GM19452 (cell line): ENCODE measurements at regions not wholly inside any gene's neighbourhood (a gene's known extent, or its start where the extent isn't known, plus 50 kb on each side); places are given as distances from the start of the nearest gene placed in this dataset.

Experiments
- ATAC-seq: cut with Tn5 transposase; IDR thresholded peaks from one replicate; pipeline ENCODE4 v1.9.1; 2021; ENCODE audit not compliant: unreplicated experiment

DNA sequence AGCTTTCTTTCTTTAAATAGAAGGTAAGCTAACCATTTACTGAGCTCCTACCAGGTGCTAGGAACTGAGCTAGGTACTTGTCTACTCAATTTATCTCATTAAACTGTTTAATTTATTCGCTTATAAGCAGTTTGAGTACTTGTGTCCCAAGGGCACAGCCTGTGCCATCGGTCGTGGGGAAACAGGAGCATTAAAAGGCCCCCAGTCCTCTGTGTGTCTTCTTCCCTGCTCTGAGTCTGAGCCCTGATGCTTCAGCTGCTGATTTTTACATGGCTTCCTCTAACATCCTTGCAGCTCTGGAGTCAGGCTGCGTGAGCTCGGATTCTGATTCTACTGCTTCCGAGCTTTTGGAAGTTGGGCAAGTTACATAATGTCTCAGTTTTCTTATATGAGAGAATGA, 239.5 kb downstream of the EDEM1 start:
- ATAC-seq, result no peak

DNA sequence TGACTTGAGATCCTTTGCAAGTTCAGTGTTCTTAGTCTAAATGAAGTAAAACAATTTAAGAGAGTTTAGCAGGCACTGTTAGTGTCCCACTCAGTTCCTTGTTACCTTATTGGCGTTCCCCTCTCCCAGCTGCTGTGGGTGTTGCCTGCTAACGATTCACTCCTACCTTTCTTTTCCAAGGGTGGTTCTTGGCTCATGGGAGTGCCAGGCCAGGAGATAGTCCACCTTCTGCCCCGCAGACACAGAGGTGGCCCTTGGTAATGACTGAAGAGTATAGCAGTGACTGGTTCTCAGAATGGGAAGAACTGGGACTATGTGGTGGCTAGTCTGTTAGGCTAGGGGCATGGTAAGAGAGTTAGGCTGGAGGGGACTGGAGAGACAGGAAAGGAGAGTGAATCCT, 240.4 kb downstream of the EDEM1 start:
- no peak for ATAC-seq

DNA sequence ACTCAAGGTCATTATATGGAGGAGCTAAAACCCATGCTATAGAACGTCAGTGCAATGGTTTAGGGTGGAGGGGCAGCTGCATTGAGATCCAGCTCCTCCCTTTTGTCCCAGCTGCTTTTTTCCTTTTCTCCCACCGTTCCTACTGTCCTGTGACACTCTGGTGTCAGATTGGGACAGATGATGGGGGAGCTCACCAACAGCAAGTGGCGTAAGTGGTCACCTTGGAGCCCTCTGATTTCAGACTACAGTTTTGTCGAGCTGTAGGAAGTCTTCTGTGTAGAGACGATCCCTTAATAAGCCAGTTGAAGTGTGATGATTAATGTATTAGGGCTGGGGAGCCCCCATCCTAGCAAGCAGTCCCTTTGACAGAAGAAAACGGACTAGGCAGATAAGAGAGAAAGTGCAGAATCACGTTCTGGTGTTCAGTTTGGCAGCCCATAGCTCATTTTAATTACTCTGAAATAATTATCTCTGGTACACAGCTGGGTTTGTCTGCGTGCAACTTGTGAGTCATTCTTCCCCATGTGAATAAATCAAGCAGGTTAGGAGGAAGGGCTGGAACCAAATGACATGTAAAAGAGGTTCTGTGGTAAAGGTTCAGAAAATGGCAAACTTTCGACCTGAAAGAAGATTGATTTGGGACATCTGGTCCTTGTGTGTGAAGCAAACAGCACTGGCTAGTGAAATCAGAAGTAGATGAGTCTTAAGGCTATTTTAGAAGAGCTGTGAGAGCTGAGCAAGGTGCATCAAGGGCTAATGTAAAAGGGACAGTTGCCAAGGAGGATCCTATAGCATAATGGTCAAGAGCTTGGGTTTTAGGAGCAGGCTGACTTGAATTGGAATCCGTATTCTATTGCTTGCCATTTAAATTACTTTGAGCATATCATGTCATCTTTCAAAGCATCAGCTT, 241.4 kb downstream of the EDEM1 start:
- ATAC-seq, result peak; percentile 90

- ATAC-seq, result peak; percentile 1
These were observed 242.0 kb downstream of the EDEM1 start for GRCh38 chr3:5429517-5429890.

- no peak for ATAC-seq
These were observed 243.2 kb downstream of the EDEM1 start for GRCh38 chr3:5430701-5431100.

DNA sequence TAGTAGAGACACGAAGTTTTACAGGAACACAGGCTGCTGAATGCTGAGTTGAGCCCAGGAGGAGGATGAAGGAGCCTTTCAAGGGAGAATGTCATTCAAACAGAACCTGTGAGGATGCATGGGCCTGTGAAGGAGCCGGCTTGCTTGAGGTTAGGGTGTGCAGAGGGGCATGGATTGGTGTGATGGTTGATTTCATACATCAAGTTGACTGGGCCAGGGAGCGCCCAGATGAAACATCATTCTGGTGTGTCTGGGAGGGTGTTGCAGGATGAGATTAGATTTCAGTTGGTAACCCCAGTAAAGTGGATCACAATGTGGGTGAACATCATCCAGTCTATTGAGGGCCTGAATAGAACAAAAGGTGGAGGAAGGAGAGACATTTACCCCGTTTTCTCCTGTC, 243.6 kb downstream of the EDEM1 start:
- ATAC-seq, result no peak

DNA sequence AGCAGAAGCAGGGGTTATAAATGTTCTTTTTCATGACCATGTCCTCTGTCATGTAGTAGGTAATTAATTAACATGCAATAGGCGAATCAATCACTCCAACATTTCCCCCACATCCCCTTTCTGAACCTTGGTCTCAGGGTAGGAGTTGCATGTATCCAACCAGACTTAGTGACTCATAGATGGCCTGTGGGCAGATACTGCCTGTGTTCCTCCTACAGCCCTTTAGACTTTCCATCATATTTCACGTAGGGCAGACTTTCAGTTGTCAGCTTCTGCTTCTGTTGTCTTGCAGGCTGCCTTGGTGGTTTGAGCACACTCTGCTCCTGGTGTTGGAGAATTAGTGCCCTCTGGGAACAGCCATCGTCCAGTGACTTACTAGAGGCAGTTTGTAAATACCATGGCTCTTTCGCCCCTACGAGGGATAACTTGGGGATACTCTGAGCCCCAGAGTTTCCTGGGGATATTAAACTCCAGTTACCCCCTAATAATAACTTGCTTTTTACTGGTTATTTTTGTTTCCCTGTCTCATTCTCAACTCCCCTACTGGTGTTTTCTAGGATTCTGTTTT, 244.4 kb downstream of the EDEM1 start:
- no peak for ATAC-seq

DNA sequence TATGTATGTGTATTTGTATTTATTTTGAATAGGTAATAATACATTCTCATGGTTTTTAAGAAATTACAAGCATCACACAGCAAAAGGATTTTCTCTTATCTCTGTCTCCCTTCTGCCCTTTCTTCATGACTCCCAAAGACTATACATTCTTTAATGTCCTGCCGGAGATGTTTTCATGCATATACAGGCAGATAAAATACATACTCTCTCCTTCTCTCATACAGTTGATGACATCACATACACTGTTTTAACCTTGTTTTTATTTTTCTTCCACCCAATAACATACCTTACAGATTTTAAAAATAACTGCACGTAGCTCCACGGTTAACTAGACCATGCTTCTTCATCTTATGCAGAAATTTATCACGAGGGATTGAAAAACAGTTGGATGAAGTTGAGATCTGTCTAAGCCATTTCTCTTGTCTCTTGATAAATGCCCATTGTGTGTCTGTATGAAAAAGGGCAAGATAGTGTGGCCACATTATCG, 249.8 kb downstream of the EDEM1 start:
- no peak for ATAC-seq

- no peak for ATAC-seq
These were observed 250.3 kb downstream of the EDEM1 start for GRCh38 chr3:5437783-5438323.

GRCh38 chr3:5441401-5441800, 253.9 kb downstream of the EDEM1 start:
- no peak for ATAC-seq

DNA sequence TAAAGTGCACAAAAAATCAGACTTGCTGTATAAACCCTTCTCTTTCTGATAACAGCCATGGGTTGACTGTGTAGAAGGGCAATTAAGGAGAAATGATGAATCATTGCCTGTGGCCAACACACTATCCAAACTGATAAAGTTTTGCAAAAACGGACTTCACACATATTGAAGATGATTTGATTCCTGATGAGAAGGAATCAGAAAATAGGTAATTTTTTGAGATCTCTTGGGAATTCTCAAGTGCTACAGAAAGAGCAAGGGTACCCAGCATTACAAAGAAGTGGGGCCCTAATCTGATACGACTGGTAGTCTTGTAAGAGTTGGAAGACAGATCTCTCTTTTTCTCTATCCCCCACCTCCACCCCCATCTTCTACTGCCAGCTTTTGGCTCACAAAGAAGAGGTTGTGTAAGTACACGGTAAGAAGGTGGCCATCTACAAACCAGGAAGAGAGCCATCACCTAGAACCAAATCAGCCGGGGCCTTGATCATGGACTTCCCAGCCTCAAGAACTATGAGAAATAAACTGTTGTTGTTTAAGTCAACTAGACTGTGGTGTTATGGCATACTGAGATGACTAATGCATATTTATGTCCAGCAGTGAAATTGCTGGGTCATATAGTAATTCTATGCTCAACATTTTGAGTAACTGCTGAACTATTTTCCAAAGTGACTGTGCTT, 254.7 kb downstream of the EDEM1 start:
- ATAC-seq, result no peak

GRCh38 chr3:5442786-5443138, 255.3 kb downstream of the EDEM1 start:
- ATAC-seq, result no peak

DNA sequence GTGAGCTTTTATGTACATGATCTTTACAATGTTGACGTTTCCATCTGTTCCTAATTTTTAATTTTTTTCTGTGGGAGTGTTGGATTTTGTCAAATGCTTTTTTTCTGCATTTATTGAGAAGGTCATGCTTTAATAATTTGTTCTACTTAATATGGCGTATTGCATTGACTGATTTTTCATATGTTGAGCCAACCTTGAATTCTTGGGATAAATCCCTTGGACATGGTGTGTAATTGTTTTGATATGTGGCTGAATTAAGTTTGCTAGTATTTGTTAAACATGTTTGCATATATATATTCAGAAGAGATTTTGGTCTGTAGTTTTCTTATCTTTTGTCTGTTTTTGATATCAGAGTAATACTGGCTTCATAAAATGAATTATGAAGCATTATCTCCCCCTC, 256.7 kb downstream of the EDEM1 start:
- ATAC-seq, result no peak

- no peak for ATAC-seq
These were observed 258.2 kb downstream of the EDEM1 start for GRCh38 chr3:5445676-5446201.

DNA sequence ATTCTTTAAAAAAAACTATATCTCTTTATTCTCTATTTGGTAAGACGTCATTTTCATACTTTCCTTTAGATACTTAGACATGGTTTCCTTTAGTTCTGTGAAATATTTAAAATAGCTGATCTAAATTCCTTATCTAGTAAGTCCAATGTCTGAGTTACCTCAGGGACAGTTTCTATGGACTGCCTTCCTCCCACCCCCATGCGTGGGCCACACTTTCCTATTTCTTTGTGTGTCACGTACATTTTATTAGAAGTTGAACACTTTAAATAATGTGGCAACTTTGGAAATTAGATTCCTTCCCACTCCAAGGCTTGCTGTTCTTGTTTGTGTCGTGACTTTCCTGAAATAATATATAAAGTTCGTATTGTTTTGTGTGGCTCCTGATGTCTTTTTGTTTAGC, 260.7 kb downstream of the EDEM1 start:
- no peak for ATAC-seq

DNA sequence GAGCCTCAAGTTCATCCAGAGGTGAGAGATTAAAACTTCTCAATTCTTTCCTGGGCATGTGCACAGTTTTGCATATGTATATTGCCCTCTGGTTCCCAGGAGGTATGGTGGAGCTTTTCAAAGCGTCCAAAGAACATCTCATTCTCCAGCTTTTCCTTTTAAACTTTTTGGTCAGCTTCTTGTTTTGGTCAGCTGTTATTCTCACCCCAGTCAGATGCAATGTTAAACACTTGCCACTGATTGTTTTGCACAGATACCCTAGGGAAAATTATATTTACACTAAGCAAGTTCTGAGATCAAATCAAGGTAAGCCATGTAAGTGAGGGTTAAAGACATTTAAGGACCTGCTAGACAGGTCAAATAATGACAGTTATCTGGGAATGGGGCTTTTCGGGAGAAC, 261.3 kb downstream of the EDEM1 start:
- ATAC-seq, result no peak

DNA sequence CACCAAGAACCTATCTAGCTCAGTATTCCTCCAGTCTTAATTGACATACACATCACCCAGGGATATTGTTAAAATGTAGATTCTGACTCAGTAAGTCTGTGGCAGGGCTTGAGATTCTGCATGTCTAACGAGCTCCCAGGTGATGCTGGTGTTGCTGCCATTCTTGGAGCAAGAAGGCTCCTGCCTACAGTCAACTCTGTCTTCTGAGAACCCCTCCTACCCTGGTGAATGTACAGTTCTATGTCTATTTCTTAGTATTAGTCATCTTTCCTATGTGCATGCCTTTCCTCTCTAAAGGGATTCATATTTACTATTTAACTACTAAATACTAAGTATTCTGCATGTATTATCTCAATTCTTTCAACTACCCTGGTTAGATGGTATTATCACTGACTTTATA, 268.7 kb downstream of the EDEM1 start:
- peak; percentile 72 for ATAC-seq

DNA sequence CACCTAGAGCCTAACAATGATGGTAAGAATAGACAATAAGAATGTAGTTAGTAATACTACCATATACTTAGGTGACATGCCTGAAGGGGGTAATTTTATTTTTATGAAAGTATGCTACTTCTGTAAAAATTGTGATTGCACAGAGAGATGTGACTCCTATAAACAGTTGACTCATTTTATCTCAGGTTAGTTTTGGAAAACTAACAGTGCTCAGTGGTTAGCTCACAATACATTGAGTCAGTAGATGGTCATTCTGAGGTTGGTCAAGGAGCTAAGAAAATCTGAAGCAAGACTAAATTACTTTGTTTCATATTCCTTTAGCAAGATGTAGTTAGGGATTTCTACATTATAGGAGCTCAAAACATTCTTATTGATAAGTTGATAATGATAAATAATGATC, 271.0 kb downstream of the EDEM1 start:
- no peak for ATAC-seq

- ATAC-seq, result no peak
These were observed 274.6 kb downstream of the EDEM1 start for GRCh38 chr3:5462086-5462485.

DNA sequence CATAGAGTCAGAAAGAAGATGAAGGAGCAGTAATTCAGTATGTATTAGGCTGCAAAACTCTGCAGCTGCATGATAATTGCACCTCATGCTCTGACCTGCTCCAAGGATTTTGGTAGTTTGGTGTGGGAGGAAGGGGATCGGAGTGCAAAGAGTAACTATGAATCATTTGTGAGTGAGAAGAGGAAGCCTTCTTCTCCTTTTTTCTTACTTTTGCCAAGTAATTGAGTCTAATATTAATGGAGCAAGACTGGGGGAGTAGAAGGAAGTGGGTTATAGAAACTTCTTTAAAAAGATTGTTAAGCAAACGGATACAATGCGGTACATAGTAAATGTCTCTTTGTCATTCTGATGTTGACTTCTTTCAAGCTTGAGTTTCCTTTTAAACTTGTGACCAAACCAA, 276.5 kb downstream of the EDEM1 start:
- ATAC-seq, result no peak

GRCh38 chr3:5464649-5465048, 277.1 kb downstream of the EDEM1 start:
- ATAC-seq, result no peak

DNA sequence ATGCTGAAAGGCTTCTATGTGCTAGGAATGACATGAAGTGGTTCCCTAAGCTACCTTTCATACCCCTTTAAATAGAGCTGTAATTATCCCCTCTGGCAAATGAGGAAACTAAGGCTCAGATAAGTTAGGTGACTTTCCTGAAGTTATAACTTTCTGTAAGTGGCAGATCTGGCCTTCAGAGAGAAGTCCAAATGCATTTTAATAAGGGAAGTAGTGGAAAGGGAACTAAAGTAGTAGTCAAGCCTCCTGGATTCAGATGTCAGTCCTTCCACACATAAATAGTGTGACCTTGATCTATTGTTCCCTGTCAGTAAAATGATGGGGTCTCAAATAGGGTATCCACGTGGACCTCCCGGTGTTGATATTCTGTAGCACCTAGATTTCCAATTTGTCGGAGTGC, 277.7 kb downstream of the EDEM1 start:
- ATAC-seq, result no peak
